Glutamatergic neuron (in vitro differentiated cells): ENCODE measurements at regions not wholly inside any gene's neighbourhood (a gene's known extent, or its start where the extent isn't known, plus 50 kb on each side); places are given as distances from the start of the nearest gene placed in this dataset.
"Not testable (repeated sequence)": the region's sequence is repeated elsewhere in the genome, so short reads cannot be mapped to it uniquely, and the experiment has no call there.

Experiments
- DNase-seq: peaks from one replicate; pipeline ENCODE4 v3.0.0; 2022
- H3K27ac Mint-ChIP-seq: one replicate; pipeline ENCODE4 v1.8.0; 2020; ENCODE audit warnings: mild to moderate bottlenecking, mixed read lengths, inconsistent platforms; ENCODE audit not compliant: unreplicated experiment
- H3K27me3 Mint-ChIP-seq: one replicate; pipeline ENCODE4 v1.8.0; 2020; ENCODE audit warnings: mild to moderate bottlenecking, moderate library complexity, mixed read lengths, inconsistent platforms; ENCODE audit not compliant: unreplicated experiment
- H3K36me3 Mint-ChIP-seq: one replicate; pipeline ENCODE4 v1.8.0; 2020; ENCODE audit warnings: mild to moderate bottlenecking, mixed read lengths, inconsistent platforms; ENCODE audit not compliant: unreplicated experiment
- H3K4me1 Mint-ChIP-seq: one replicate; pipeline ENCODE4 v1.8.0; 2020; ENCODE audit warnings: mild to moderate bottlenecking, low read depth, mixed read lengths, inconsistent platforms; ENCODE audit not compliant: unreplicated experiment
- H3K4me3 Mint-ChIP-seq: one replicate; pipeline ENCODE4 v1.8.0; 2020; ENCODE audit warnings: mild to moderate bottlenecking, mixed read lengths, inconsistent platforms; ENCODE audit not compliant: unreplicated experiment
- H3K9me3 Mint-ChIP-seq: one replicate; pipeline ENCODE4 v1.8.0; 2020; ENCODE audit warnings: mild to moderate bottlenecking, moderate library complexity, mixed read lengths, inconsistent platforms; ENCODE audit not compliant: unreplicated experiment
- CTCF ChIP-seq: fragments of 200-600 bp; sonication (generic); IDR thresholded peaks from one replicate; pipeline ENCODE4 v1.5.0; 2021; ENCODE audit not compliant: partially characterized antibody, unreplicated experiment

DNA sequence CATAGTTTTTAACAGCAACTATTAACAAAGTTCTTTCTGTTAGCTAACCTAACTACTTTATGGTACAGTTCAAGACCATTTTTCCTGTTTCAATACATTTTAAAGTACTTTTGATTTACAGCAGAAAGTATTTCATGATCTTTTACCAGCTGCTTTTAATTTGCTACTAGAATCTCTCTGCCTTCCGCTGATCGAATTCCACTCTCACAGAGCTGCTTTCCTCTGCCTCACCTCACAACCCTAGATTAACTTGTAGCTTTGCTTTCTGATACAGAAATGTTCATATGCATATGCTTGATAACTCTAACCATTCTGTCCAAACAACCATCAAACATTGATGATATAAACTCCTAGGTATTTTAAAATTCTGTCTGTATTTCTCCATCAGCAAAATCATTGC is 463.2 kb upstream of the ZEB2 start:
- no peak overlapping the region for H3K27ac Mint-ChIP-seq
- no peak for TF ChIP-seq CTCF
- H3K9me3 Mint-ChIP-seq = peaks cover 5% of the 10 kb centered on the region

GRCh38 chr2:144982481-144982880 is 462.6 kb upstream of the ZEB2 start:
- no peak for DNase-seq
- TF ChIP-seq CTCF = no peak
- no peaks in the 10 kb centered on the region for H3K4me1 Mint-ChIP-seq
- no peak overlapping the region for H3K4me3 Mint-ChIP-seq
- H3K36me3 Mint-ChIP-seq = peaks cover 22% of the 10 kb centered on the region
- H3K9me3 Mint-ChIP-seq = peaks cover 4% of the 10 kb centered on the region
- H3K27ac Mint-ChIP-seq = no peak overlapping the region
- H3K27me3 Mint-ChIP-seq = no peaks in the 10 kb centered on the region

More for the DNA sequence above, 463.2 kb upstream of the ZEB2 start:
- Mint-ChIP-seq H3K4me1 (no peaks in the 10 kb centered on the region), H3K4me3 (no peak overlapping the region), H3K27me3 (no peaks in the 10 kb centered on the region), H3K36me3 (peaks cover 22% of the 10 kb centered on the region)
- no peak for DNase-seq

- H3K36me3 Mint-ChIP-seq = no peaks in the 10 kb centered on the region
- no peaks in the 10 kb centered on the region for H3K4me1 Mint-ChIP-seq
- no peak for DNase-seq
- H3K4me3 Mint-ChIP-seq = no peak overlapping the region
- H3K27me3 Mint-ChIP-seq = no peaks in the 10 kb centered on the region
- peaks cover 3% of the 10 kb centered on the region for H3K9me3 Mint-ChIP-seq
- TF ChIP-seq CTCF = no peak
- no peak overlapping the region for H3K27ac Mint-ChIP-seq
These were observed 456.0 kb upstream of the ZEB2 start for GRCh38 chr2:144975881-144976280.

- TF ChIP-seq CTCF = no peak
- Mint-ChIP-seq H3K27ac (no peak overlapping the region), H3K4me1 (no peaks in the 10 kb centered on the region), H3K27me3 (peaks cover 2% of the 10 kb centered on the region), H3K36me3 (peaks cover 15% of the 10 kb centered on the region), H3K4me3 (no peak overlapping the region), H3K9me3 (peaks cover 8% of the 10 kb centered on the region)
- DNase-seq = no peak
These were observed 452.8 kb upstream of the ZEB2 start for GRCh38 chr2:144972676-144973075.

DNA sequence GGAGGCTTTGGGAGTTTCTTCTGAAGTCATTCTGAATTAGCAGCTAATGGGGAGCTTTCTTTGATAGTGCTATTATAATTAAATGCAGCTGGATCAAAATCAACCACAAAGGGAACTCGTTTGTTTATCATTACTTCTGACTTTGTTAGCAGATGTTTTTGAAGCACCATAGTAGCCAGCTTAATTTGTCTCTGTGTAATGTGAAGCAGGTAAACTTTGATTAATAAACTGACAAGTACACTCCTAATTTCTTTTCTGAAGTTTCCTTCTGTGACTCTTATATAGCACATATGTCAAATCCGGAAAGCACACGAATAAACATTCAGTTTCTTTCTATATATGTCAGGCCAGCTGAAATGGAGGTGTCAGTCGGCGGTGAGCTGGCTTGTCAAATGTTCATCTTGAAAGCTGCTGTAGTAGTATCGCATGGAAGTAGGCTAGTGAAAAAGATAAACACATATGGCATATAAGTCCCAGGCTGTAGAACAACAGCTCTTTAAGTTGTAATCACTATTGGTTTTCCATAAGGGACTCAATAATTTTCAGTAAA is 451.9 kb upstream of the ZEB2 start:
- Mint-ChIP-seq H3K4me1 (no peaks in the 10 kb centered on the region), H3K9me3 (peaks cover 8% of the 10 kb centered on the region), H3K4me3 (no peak overlapping the region), H3K27me3 (peaks cover 2% of the 10 kb centered on the region), H3K36me3 (peaks cover 15% of the 10 kb centered on the region), H3K27ac (no peak overlapping the region)
- TF ChIP-seq CTCF = no peak
- DNase-seq = no peak

GRCh38 chr2:144970410-144970809 is 450.5 kb upstream of the ZEB2 start:
- H3K36me3 Mint-ChIP-seq = peaks cover 23% of the 10 kb centered on the region
- H3K27me3 Mint-ChIP-seq, H3K4me1 Mint-ChIP-seq, DNase-seq, H3K27ac Mint-ChIP-seq, H3K4me3 Mint-ChIP-seq, H3K9me3 Mint-ChIP-seq: not testable (repeated sequence)

- not testable (repeated sequence) for H3K27ac Mint-ChIP-seq, DNase-seq, H3K4me1 Mint-ChIP-seq, H3K4me3 Mint-ChIP-seq, H3K27me3 Mint-ChIP-seq
- peaks cover 31% of the 10 kb centered on the region for H3K36me3 Mint-ChIP-seq
- peaks cover 13% of the 10 kb centered on the region for H3K9me3 Mint-ChIP-seq
These were observed 449.6 kb upstream of the ZEB2 start for GRCh38 chr2:144969564-144969963.
